AG20443 (cell line): ENCODE measurements at regions not wholly inside any gene's neighbourhood (a gene's known extent, or its start where the extent isn't known, plus 50 kb on each side); places are given as distances from the start of the nearest gene placed in this dataset.

Source experiments
- DNase-seq: peaks from one replicate; pipeline ENCODE4 v3.0.0; 2012; ENCODE audit warnings: low spot score, mixed read lengths

GRCh38 chr7:25512061-25512687 lies 283.9 kb upstream of the NPVF start:
- DNase-seq, result no peak

GRCh38 chr7:25515633-25516275 lies 287.5 kb upstream of the NPVF start:
- DNase-seq, result no peak

- DNase-seq, result no peak
Observed at GRCh38 chr7:25517906-25518305, 289.6 kb upstream of the NPVF start.

GRCh38 chr7:25520017-25520416 lies 291.7 kb upstream of the NPVF start:
- DNase-seq, result no peak

- no peak for DNase-seq
Observed at GRCh38 chr7:25520516-25520915, 292.2 kb upstream of the NPVF start.

GRCh38 chr7:25521236-25521635 lies 292.9 kb upstream of the NPVF start:
- no peak for DNase-seq

GRCh38 chr7:25522727-25523126 lies 294.4 kb upstream of the NPVF start:
- no peak for DNase-seq

- no peak for DNase-seq
Observed at GRCh38 chr7:25527665-25528170, 299.4 kb upstream of the NPVF start.

- no peak for DNase-seq
Observed at GRCh38 chr7:25529320-25529719, 301.0 kb upstream of the NPVF start.

GRCh38 chr7:25536851-25537250 lies 308.6 kb upstream of the NPVF start:
- DNase-seq, result no peak

GRCh38 chr7:25537662-25538375 lies 309.5 kb upstream of the NPVF start:
- DNase-seq, result no peak

GRCh38 chr7:25541094-25541821 lies 313.0 kb upstream of the NPVF start:
- no peak for DNase-seq

- DNase-seq, result no peak
Observed at GRCh38 chr7:25541877-25542276, 313.6 kb upstream of the NPVF start.

- DNase-seq, result no peak
Observed at GRCh38 chr7:25543210-25543609, 314.9 kb upstream of the NPVF start.

GRCh38 chr7:25543798-25544197 lies 315.5 kb upstream of the NPVF start:
- no peak for DNase-seq

GRCh38 chr7:25544254-25544653 lies 316.0 kb upstream of the NPVF start:
- no peak for DNase-seq

- DNase-seq, result no peak
Observed at GRCh38 chr7:25545124-25546008, 317.1 kb upstream of the NPVF start.

- DNase-seq, result no peak
Observed at GRCh38 chr7:25546306-25546705, 318.0 kb upstream of the NPVF start.

GRCh38 chr7:25549271-25549921 lies 321.1 kb upstream of the NPVF start:
- DNase-seq, result no peak

GRCh38 chr7:25550149-25550548 lies 321.9 kb upstream of the NPVF start:
- DNase-seq, result no peak

GRCh38 chr7:25552998-25553397 lies 324.7 kb upstream of the NPVF start:
- DNase-seq, result no peak
